Vagina (tissue), 2 donors: ENCODE measurements at regions not wholly inside any gene's neighbourhood (a gene's known extent, or its start where the extent isn't known, plus 50 kb on each side); places are given as distances from the start of the nearest gene placed in this dataset.

Experiments used
- CTCF ChIP-seq, 3 experiments: fragments of 450-650 bp in 2 of 3; fragments of 200-600 bp in 1 of 3; sonication (generic) in 1 of 3; IDR thresholded peaks; one replicate each; pipeline ENCODE4 v1.5.1; 2017 to 2019; ENCODE audit warnings: antibody characterized with exemption in 3 of 3, mild to moderate bottlenecking in 2 of 3, moderate library complexity in 2 of 3
- POLR2AphosphoS5 ChIP-seq, 2 donors: sonication (generic); formaldehyde crosslinking; IDR thresholded peaks; one replicate each; pipeline ENCODE4 v1.9.0; 2017; ENCODE audit warnings: antibody characterized with exemption in 2 of 2, mild to moderate bottlenecking in 2 of 2, low read depth in 1 of 2; ENCODE audit not compliant: insufficient read depth in 1 of 2

DNA sequence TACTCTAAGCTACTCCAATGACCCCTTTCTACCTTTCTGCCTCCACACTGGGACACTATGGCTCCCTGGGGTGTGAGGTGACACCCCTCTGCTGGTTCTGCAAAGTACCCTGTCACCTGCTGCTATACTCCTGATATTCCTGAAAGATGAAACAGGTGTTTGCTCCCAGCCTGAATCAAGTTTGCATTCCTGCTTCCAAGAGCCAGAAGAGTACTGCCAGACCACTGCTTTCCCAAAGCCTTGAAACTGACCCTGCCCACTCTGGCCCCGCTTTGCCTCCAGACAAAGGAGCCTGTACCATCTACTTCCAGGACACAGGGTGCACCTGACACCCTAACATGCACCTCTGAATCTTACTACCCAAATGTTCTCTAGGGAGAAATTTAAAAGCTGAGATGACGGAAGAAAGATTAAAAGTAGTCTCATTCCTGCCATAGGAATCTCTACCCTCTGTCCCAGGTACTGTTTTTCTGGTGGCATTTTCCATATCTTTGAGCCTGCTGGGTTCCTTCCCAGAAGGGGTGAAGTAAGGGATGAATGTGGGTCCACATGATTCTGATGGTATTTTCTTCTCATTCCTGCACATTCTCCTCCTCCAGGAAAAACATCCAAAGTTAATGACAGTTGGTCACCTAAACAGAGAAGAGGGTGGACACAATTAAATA is 70.3 kb upstream of the DUSP10 start:
- TF ChIP-seq CTCF (IDR thresholded peaks at IDR 0.05) (no peak), POLR2AphosphoS5 (IDR thresholded peaks at IDR 0.05; ENCODE audit: insufficient read depth in 1 of 2, low read depth in 1 of 2) (no peak)
